ENCODE measurements at regions not wholly inside any gene's neighbourhood (a gene's known extent, or its start where the extent isn't known, plus 50 kb on each side); places are given as distances from the start of the nearest gene placed in this dataset.

- H3K4me3 ChIP-seq (ENCODE audit: low read depth, low read length, poor library complexity, severe bottlenecking), result no peak overlapping the region
- no peaks in the 10 kb centered on the region for H3K9me2 ChIP-seq (ENCODE audit: insufficient read depth, low read length)
- TF ChIP-seq EZH2phosphoT487 (IDR thresholded peaks at IDR 0.05; ENCODE audit: borderline replicate concordance, low read depth, low read length) (no peak), CTCF (conservative IDR thresholded peaks at IDR 0.05; ENCODE audit: low read length) (no peak)
- no peak overlapping the region for H3K27ac ChIP-seq (ENCODE audit: low read depth, low read length, poor library complexity, severe bottlenecking)
- no TSS peak for BruUV-seq (replicated peaks)
- no peak overlapping the region for H2AFZ ChIP-seq (ENCODE audit: low read length)
- H3K9me3 ChIP-seq (ENCODE audit: low read length), result no peaks in the 10 kb centered on the region
- no peaks in the 10 kb centered on the region for H3K36me3 ChIP-seq (ENCODE audit: insufficient read depth, low read length)
- no peaks in the 10 kb centered on the region for H3K4me1 ChIP-seq (ENCODE audit: insufficient read depth, low read length, poor library complexity, severe bottlenecking)
- ChIA-PET CTCF (ENCODE audit: unreplicated experiment) (no interaction called here), POLR2A (interaction anchor here (0.6 kb wide), 1 partner anchor 20 kb away, joined by 6 read pairs; no protein-coding TSS in a partner anchor)
- DNase-seq (ENCODE audit: low spot score), result no peak
- no peak overlapping the region for H3K4me2 ChIP-seq (ENCODE audit: low read length)
- no peaks in the 10 kb centered on the region for H4K20me1 ChIP-seq (ENCODE audit: insufficient read depth, low read length)
- no peaks in the 10 kb centered on the region for H3K79me2 ChIP-seq (ENCODE audit: insufficient read depth, low read depth, low read length)
- intact Hi-C loops (cut with micrococcal nuclease; ENCODE audit: unreplicated experiment), result no loop called here
These were observed 189.0 kb upstream of the ASCC3 start for GRCh38 chr6:101070044-101070608.

- TF ChIP-seq EZH2phosphoT487 (IDR thresholded peaks at IDR 0.05; ENCODE audit: borderline replicate concordance, low read depth, low read length) (no peak), CTCF (conservative IDR thresholded peaks at IDR 0.05; ENCODE audit: low read length) (no peak)
- POLR2A ChIA-PET, result interaction anchor here (0.7 to 0.9 kb wide), 2 partner anchors 9 to 11 kb away, joined by 3 read pairs; no protein-coding TSS in a partner anchor
- intact Hi-C loops (cut with micrococcal nuclease; ENCODE audit: unreplicated experiment), result no loop called here
These were observed 196.2 kb upstream of the ASCC3 start for GRCh38 chr6:101077344-101077743.

GRCh38 chr6:101079696-101080270 is 198.7 kb upstream of the ASCC3 start:
- DNase-seq (ENCODE audit: low spot score), result no peak
- Histone ChIP-seq H3K4me3 (ENCODE audit: low read depth, low read length, poor library complexity, severe bottlenecking) (no peak overlapping the region), H3K4me1 (ENCODE audit: insufficient read depth, low read length, poor library complexity, severe bottlenecking) (no peaks in the 10 kb centered on the region), H3K4me2 (ENCODE audit: low read length) (no peak overlapping the region), H3K79me2 (ENCODE audit: insufficient read depth, low read depth, low read length) (no peaks in the 10 kb centered on the region), H2AFZ (ENCODE audit: low read length) (no peak overlapping the region), H3K9me3 (ENCODE audit: low read length) (peaks cover 4% of the 10 kb centered on the region; the same call in 1 of the 2 replicates), H3K9me2 (ENCODE audit: insufficient read depth, low read length) (no peaks in the 10 kb centered on the region), H3K36me3 (ENCODE audit: insufficient read depth, low read length) (no peaks in the 10 kb centered on the region), H4K20me1 (ENCODE audit: insufficient read depth, low read length) (no peaks in the 10 kb centered on the region), H3K27ac (ENCODE audit: low read depth, low read length, poor library complexity, severe bottlenecking) (no peak overlapping the region)
- ChIA-PET POLR2A (interaction anchor here (0.6 kb wide), 1 partner anchor 959 kb away, joined by 3 read pairs; no protein-coding TSS in a partner anchor), CTCF (ENCODE audit: unreplicated experiment) (no interaction called here)
- TF ChIP-seq EZH2phosphoT487 (IDR thresholded peaks at IDR 0.05; ENCODE audit: borderline replicate concordance, low read depth, low read length), result no peak
- TF ChIP-seq CTCF (conservative IDR thresholded peaks at IDR 0.05; ENCODE audit: low read length), result no peak
- intact Hi-C loops (cut with micrococcal nuclease; ENCODE audit: unreplicated experiment), result no loop called here
- no TSS peak for BruUV-seq (replicated peaks)

More at GRCh38 chr6:101077344-101077743, 196.2 kb upstream of the ASCC3 start:
- Histone ChIP-seq H3K27ac (ENCODE audit: low read depth, low read length, poor library complexity, severe bottlenecking) (no peak overlapping the region), H3K4me2 (ENCODE audit: low read length) (no peak overlapping the region), H3K9me2 (ENCODE audit: insufficient read depth, low read length) (no peaks in the 10 kb centered on the region), H4K20me1 (ENCODE audit: insufficient read depth, low read length) (no peaks in the 10 kb centered on the region), H3K36me3 (ENCODE audit: insufficient read depth, low read length) (no peaks in the 10 kb centered on the region), H3K4me1 (ENCODE audit: insufficient read depth, low read length, poor library complexity, severe bottlenecking) (no peaks in the 10 kb centered on the region), H3K79me2 (ENCODE audit: insufficient read depth, low read depth, low read length) (no peaks in the 10 kb centered on the region), H3K4me3 (ENCODE audit: low read depth, low read length, poor library complexity, severe bottlenecking) (no peak overlapping the region), H2AFZ (ENCODE audit: low read length) (no peak overlapping the region), H3K9me3 (ENCODE audit: low read length) (peaks cover 4% of the 10 kb centered on the region; the same call in 1 of the 2 replicates)
- DNase-seq (ENCODE audit: low spot score), result no peak
- no TSS peak for BruUV-seq (replicated peaks)
- CTCF ChIA-PET (ENCODE audit: unreplicated experiment), result no interaction called here

All from OCI-LY7 (cell line).